ENCODE measurements at regions not wholly inside any gene's neighbourhood (a gene's known extent, or its start where the extent isn't known, plus 50 kb on each side); places are given as distances from the start of the nearest gene placed in this dataset.

- no peak for DNase-seq
Measured at GRCh38 chr6:132977413-132977812, 163.0 kb downstream of the RPS12 start.

GRCh38 chr6:132978685-132979084, 164.3 kb downstream of the RPS12 start:
- no peak for DNase-seq

- DNase-seq = no peak
Measured at GRCh38 chr6:132993738-132994137, 179.4 kb downstream of the RPS12 start.

- no peak for DNase-seq
Measured at GRCh38 chr6:132995009-132995408, 180.6 kb downstream of the RPS12 start.

- no peak for DNase-seq
Measured at GRCh38 chr6:132995432-132995831, 181.1 kb downstream of the RPS12 start.

GRCh38 chr6:132998418-132998817, 184.0 kb downstream of the RPS12 start:
- no peak for DNase-seq

GRCh38 chr6:133001040-133001565, 186.7 kb downstream of the RPS12 start:
- DNase-seq = no peak

GRCh38 chr6:133004304-133004884, 190.0 kb downstream of the RPS12 start:
- DNase-seq = no peak

- no peak for DNase-seq
Measured at GRCh38 chr6:133012774-133013173, 198.4 kb downstream of the RPS12 start.

GRCh38 chr6:133016631-133017030, 202.3 kb downstream of the RPS12 start:
- no peak for DNase-seq

- no peak for DNase-seq
Measured at GRCh38 chr6:133017581-133017980, 203.2 kb downstream of the RPS12 start.

GRCh38 chr6:133026705-133027104, 212.3 kb downstream of the RPS12 start:
- DNase-seq = no peak

- no peak for DNase-seq
Measured at GRCh38 chr6:133033263-133033662, 207.9 kb upstream of the EYA4 start.

GRCh38 chr6:133034509-133035206, 206.5 kb upstream of the EYA4 start:
- no peak for DNase-seq

GRCh38 chr6:133040094-133040802, 200.9 kb upstream of the EYA4 start:
- no peak for DNase-seq

- no peak for DNase-seq
Measured at GRCh38 chr6:133040803-133041419, 200.2 kb upstream of the EYA4 start.

- DNase-seq = no peak
Measured at GRCh38 chr6:133042550-133043120, 198.5 kb upstream of the EYA4 start.

GRCh38 chr6:133046576-133046975, 194.6 kb upstream of the EYA4 start:
- DNase-seq = no peak

GRCh38 chr6:133047065-133047665, 194.0 kb upstream of the EYA4 start:
- no peak for DNase-seq

- DNase-seq = no peak
Measured at GRCh38 chr6:133047706-133048105, 193.5 kb upstream of the EYA4 start.

- no peak for DNase-seq
Measured at GRCh38 chr6:133051240-133051639, 189.9 kb upstream of the EYA4 start.

GRCh38 chr6:133052465-133052864, 188.7 kb upstream of the EYA4 start:
- no peak for DNase-seq

All from NCI-H1694 treated with DMSO at 0.1 percent for 48 hours (cell line).